ENCODE measurements at regions not wholly inside any gene's neighbourhood (a gene's known extent, or its start where the extent isn't known, plus 50 kb on each side); places are given as distances from the start of the nearest gene placed in this dataset.

DNA sequence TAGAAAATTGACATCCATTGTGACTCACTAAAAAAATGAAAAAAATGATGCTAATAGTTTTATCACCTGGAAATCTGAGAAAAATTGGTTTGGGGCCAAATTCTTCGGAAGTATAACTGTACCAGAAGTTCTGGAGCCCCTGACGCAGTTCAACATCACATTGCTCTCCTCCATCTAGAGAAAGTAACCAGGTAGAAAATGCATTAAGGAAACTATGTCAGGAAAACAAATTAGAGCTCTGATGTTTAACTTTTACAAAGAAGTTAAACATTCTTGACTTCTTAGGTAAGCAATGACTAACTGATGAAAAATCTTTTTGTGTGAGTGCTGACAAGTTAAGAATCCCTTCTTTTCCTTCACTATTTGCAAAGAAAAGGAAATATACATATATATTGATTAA, 61.1 kb upstream of the TMEM196 start:
- TF ChIP-seq, protein P1, sequence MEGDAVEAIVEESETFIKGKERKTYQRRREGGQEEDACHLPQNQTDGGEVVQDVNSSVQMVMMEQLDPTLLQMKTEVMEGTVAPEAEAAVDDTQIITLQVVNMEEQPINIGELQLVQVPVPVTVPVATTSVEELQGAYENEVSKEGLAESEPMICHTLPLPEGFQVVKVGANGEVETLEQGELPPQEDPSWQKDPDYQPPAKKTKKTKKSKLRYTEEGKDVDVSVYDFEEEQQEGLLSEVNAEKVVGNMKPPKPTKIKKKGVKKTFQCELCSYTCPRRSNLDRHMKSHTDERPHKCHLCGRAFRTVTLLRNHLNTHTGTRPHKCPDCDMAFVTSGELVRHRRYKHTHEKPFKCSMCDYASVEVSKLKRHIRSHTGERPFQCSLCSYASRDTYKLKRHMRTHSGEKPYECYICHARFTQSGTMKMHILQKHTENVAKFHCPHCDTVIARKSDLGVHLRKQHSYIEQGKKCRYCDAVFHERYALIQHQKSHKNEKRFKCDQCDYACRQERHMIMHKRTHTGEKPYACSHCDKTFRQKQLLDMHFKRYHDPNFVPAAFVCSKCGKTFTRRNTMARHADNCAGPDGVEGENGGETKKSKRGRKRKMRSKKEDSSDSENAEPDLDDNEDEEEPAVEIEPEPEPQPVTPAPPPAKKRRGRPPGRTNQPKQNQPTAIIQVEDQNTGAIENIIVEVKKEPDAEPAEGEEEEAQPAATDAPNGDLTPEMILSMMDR (IDR thresholded peaks at IDR 0.05; ENCODE audit: low read depth, low read length): no peak
- no peak for TF ChIP-seq EZH2phosphoT487 (IDR thresholded peaks at IDR 0.05; ENCODE audit: low read depth)

Measured in OCI-LY3 (cell line).